Keratinocyte (primary cell): ENCODE measurements at regions not wholly inside any gene's neighbourhood (a gene's known extent, or its start where the extent isn't known, plus 50 kb on each side); places are given as distances from the start of the nearest gene placed in this dataset.

Source experiments
- EZH2 ChIP-seq: IDR thresholded peaks from one replicate; pipeline ENCODE4 v1.6.1; 2012; ENCODE audit warnings: inconsistent platforms, mild to moderate bottlenecking, low read length, moderate library complexity
- TF ChIP-seq, protein P1 (sequence below), 3 experiments: IDR thresholded peaks in 1 of 3; conservative IDR thresholded peaks in 1 of 3; optimal IDR thresholded peaks in 1 of 3; 2 replicates in 2 of 3; 3 replicates in 1 of 3; pipeline versions ENCODE3 to v1.5.1; 2011; ENCODE audit warnings: low read length in 3 of 3, mild to moderate bottlenecking in 3 of 3, moderate library complexity in 2 of 3, control low read depth in 1 of 3, inconsistent platforms in 1 of 3; ENCODE audit not compliant: insufficient read depth in 2 of 3; ENCODE audit errors: extremely low read depth in 1 of 3

DNA sequence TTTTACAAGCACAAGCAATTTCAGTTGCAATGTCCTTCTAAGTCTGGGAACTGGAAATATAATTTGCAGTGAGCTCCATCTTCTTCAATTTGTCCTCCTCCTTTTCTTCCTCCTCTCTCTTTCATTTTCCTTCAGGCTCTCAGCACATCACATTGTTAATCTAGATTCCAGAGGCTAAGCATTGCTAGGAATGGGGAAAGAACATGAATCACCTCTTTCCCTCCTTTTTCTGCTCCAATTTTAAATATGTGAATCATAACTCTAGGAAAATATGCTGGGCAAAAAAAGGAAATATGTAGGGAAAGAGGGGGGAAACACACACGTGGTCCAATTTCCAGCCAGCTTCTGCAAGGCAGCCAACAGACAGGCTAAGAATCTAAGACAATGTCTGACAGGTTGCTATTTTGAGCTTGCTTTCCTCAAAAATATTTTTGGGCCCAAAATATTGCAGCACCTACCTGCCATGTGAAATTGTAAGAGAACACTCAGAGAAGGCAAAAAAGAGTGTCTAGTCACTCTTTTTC is 72.7 kb upstream of the NUPR2 start:
- TF ChIP-seq EZH2 = no peak
- TF ChIP-seq, protein P1, sequence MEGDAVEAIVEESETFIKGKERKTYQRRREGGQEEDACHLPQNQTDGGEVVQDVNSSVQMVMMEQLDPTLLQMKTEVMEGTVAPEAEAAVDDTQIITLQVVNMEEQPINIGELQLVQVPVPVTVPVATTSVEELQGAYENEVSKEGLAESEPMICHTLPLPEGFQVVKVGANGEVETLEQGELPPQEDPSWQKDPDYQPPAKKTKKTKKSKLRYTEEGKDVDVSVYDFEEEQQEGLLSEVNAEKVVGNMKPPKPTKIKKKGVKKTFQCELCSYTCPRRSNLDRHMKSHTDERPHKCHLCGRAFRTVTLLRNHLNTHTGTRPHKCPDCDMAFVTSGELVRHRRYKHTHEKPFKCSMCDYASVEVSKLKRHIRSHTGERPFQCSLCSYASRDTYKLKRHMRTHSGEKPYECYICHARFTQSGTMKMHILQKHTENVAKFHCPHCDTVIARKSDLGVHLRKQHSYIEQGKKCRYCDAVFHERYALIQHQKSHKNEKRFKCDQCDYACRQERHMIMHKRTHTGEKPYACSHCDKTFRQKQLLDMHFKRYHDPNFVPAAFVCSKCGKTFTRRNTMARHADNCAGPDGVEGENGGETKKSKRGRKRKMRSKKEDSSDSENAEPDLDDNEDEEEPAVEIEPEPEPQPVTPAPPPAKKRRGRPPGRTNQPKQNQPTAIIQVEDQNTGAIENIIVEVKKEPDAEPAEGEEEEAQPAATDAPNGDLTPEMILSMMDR (optimal IDR thresholded peaks at IDR 0.05 in 1 of 3, IDR thresholded peaks at IDR 0.05 in 1 of 3, conservative IDR thresholded peaks at IDR 0.05 in 1 of 3; ENCODE audit: extremely low read depth in 1 of 3, insufficient read depth in 2 of 3, low read length in 3 of 3) = no peak
